ENCODE measurements at regions not wholly inside any gene's neighbourhood (a gene's known extent, or its start where the extent isn't known, plus 50 kb on each side); places are given as distances from the start of the nearest gene placed in this dataset.

- TF ChIP-seq, protein P1, sequence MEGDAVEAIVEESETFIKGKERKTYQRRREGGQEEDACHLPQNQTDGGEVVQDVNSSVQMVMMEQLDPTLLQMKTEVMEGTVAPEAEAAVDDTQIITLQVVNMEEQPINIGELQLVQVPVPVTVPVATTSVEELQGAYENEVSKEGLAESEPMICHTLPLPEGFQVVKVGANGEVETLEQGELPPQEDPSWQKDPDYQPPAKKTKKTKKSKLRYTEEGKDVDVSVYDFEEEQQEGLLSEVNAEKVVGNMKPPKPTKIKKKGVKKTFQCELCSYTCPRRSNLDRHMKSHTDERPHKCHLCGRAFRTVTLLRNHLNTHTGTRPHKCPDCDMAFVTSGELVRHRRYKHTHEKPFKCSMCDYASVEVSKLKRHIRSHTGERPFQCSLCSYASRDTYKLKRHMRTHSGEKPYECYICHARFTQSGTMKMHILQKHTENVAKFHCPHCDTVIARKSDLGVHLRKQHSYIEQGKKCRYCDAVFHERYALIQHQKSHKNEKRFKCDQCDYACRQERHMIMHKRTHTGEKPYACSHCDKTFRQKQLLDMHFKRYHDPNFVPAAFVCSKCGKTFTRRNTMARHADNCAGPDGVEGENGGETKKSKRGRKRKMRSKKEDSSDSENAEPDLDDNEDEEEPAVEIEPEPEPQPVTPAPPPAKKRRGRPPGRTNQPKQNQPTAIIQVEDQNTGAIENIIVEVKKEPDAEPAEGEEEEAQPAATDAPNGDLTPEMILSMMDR (IDR thresholded peaks at IDR 0.05): no peak
- TF ChIP-seq POLR2A (IDR thresholded peaks at IDR 0.05): no peak
- Histone ChIP-seq H3K4me3 (no peak overlapping the region), H3K9me3 (replicated peaks in 1 of 3) (no peaks in the 10 kb centered on the region), H3K36me3 (replicated peaks in 1 of 2) (no peaks in the 10 kb centered on the region), H3K4me1 (replicated peaks in 1 of 2) (peaks cover 9 to 12% of the 10 kb centered on the region in 2 donors), H3K27ac (no peak overlapping the region), H3K27me3 (peaks cover 18% of the 10 kb centered on the region)
- no peak for DNase-seq
- intact Hi-C loops (cut with DNase I): loop anchor here in 1 of 2 donors (10.0 kb wide), 2 partner anchors 76 to 154 kb away; no protein-coding TSS in a partner anchor
- WGBS, 4 donors: 66 to 81% (median 68%) methylated on average over 6 to 8 of the region's 8 CpGs
These were observed 61.6 kb upstream of the LBX1 start for GRCh38 chr10:101290881-101291280.

GRCh38 chr10:101291331-101292193, 62.3 kb upstream of the LBX1 start:
- Histone ChIP-seq H3K9me3 (replicated peaks in 1 of 3) (no peaks in the 10 kb centered on the region), H3K4me1 (replicated peaks in 1 of 2) (peaks cover 9 to 12% of the 10 kb centered on the region in 2 donors), H3K27me3 (peaks cover 12% of the 10 kb centered on the region), H3K27ac (peak overlapping the region in 1 of 5 donors; percentile 67), H3K36me3 (replicated peaks in 1 of 2) (no peaks in the 10 kb centered on the region), H3K4me3 (peak overlapping the region in 3 of 4 donors; percentile 22 to 62 (median 40))
- TF ChIP-seq, protein P1 (IDR thresholded peaks at IDR 0.05): peak; percentile 32 to 68 (median 54)
- no peak for TF ChIP-seq POLR2A (IDR thresholded peaks at IDR 0.05)
- intact Hi-C loops (cut with DNase I): loop anchor here in 1 of 2 donors (10.0 kb wide), 2 partner anchors 77 to 153 kb away; no protein-coding TSS in a partner anchor
- peak; percentile 33 to 78 (median 53) for DNase-seq
- WGBS, 4 donors: 2 to 11% (median 3%) methylated on average over 41 to 69 of the region's 69 CpGs

DNA sequence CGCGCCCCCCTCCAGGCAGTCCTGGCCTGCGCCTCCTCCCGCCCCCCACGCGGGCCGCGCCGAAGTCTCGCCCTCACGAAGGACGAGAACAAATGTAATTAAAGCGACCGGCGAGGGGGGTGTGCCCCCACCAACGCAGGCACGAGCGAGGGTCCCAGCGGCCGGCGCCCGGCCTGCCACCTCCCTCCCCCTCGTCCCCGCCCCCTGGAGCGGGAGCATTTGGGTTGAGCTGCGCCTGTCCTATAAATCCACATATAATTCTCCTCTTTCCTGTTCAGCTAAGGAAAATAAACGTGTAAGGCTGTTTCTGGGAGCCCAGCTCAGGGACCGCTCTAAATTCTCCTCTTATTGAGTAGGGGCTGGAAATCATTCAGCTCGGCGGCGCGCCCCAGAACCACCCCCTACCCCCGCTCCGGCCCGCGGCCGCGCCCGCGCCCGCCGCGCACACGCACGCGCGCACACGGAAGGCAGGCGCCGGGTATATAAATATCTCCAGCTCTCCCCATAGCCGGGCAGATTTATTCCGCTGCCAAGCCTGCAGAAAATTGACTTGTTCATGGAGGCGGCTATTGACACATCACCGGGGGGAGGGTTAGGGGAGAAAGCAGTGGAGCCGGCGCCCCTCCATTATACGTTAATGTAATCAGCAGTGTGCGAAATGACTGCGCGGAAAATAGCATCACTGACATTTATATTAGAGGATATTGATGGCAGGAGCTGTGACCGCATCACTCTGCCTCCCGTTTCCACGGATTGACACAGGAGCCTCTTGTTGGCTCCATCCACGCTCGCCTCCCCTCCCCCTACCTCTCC, 61.6 kb upstream of the BTRC start:
- Histone ChIP-seq H3K36me3 (replicated peaks in 1 of 2) (no peaks in the 10 kb centered on the region), H3K4me3 (peak overlapping the region in 3 of 4 donors; percentile 22 to 62 (median 40)), H3K9me3 (replicated peaks in 1 of 3) (no peaks in the 10 kb centered on the region), H3K27me3 (peaks cover 3% of the 10 kb centered on the region), H3K4me1 (replicated peaks in 1 of 2) (peaks cover 9 to 12% of the 10 kb centered on the region in 2 donors), H3K27ac (peak overlapping the region in 1 of 5 donors; percentile 67)
- intact Hi-C loops (cut with DNase I): loop anchor here in 1 of 2 donors (10.0 kb wide), 2 partner anchors 78 to 152 kb away; no protein-coding TSS in a partner anchor
- TF ChIP-seq POLR2A (IDR thresholded peaks at IDR 0.05): no peak
- TF ChIP-seq, protein P1 (IDR thresholded peaks at IDR 0.05): no peak
- DNase-seq: peak in 4 of 7 donors; percentile 18 to 74 (median 27)
- 1 to 2% (median 1%) methylated on average over 23 to 65 of the region's 65 CpGs for WGBS, 4 donors

Measured in adrenal gland (tissue), 9 donors.